ENCODE measurements at regions not wholly inside any gene's neighbourhood (a gene's known extent, or its start where the extent isn't known, plus 50 kb on each side); places are given as distances from the start of the nearest gene placed in this dataset.

GRCh38 chr13:74977498-74977897 is 504.5 kb downstream of the TBC1D4 start:
- H3K4me3 ChIP-seq = no peak overlapping the region
- H3K27ac ChIP-seq = no peak overlapping the region
- no peaks in the 10 kb centered on the region for H3K27me3 ChIP-seq (replicated peaks; ENCODE audit: insufficient read depth)
- H3K9me3 ChIP-seq = no peaks in the 10 kb centered on the region
- no peak for DNase-seq (ENCODE audit: low spot score)
- 97% methylated on average over 1 of the region's 1 CpG for WGBS
- intact Hi-C loops (cut with DNase I) = no loop called here
- no peaks in the 10 kb centered on the region for H3K4me1 ChIP-seq (replicated peaks)
- H3K36me3 ChIP-seq = no peaks in the 10 kb centered on the region
- TF ChIP-seq POLR2AphosphoS5 (IDR thresholded peaks at IDR 0.05) (no peak), POLR2A (IDR thresholded peaks at IDR 0.05) (no peak), CTCF (IDR thresholded peaks at IDR 0.05) (no peak)

GRCh38 chr13:74975111-74975510 is 506.9 kb downstream of the TBC1D4 start:
- Histone ChIP-seq H3K27ac (no peak overlapping the region), H3K36me3 (no peaks in the 10 kb centered on the region), H3K9me3 (no peaks in the 10 kb centered on the region), H3K27me3 (replicated peaks; ENCODE audit: insufficient read depth) (no peaks in the 10 kb centered on the region), H3K4me3 (no peak overlapping the region), H3K4me1 (replicated peaks) (no peaks in the 10 kb centered on the region)
- 62% methylated on average over 2 of the region's 2 CpGs for WGBS
- TF ChIP-seq POLR2AphosphoS5 (IDR thresholded peaks at IDR 0.05) (no peak), POLR2A (IDR thresholded peaks at IDR 0.05) (no peak), CTCF (IDR thresholded peaks at IDR 0.05) (no peak)
- DNase-seq (ENCODE audit: low spot score) = no peak
- intact Hi-C loops (cut with DNase I) = no loop called here

DNA sequence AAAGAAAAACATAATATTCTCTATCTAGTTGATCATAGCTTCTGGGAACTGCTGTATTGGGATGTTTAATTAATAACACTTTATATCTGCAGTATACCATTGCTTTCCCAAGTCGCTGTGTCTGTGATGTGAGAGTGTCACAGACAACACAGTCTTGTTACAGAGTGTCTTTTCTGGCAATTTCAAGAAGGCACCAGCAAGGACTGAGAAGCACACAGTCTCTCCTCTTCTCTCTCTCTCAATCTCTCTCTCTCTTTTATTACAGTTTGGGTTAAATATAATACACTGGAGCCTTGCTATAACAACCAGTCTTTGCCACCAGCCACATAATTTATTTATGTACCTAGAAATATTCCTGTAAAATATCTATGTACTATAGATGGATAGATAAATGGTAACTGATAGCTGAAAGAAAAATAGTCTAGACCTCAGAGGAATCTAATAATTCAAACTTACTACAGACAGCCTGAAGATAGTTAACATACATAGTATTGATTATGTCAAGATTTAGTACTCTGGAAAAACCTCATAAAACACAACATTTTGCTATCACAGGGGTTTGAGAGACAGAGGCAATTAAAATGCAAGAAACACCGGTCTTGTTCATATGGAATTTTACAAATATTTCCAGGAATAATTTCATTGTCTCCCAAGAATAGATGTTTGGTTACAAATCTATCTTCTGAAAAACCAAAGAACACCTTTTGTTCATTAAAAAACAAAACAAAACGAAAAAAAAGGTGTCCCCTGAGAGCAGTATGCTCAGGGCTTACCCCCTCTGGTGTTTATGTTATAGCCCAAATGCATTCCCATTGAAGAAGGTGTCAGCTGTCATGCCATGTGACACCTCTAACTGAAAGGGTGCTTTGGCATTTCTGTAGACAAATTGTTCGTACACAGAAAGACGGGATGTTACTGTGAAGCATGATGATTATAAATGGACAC is 507.8 kb downstream of the TBC1D4 start:
- TF ChIP-seq POLR2A (IDR thresholded peaks at IDR 0.05) = no peak
- TF ChIP-seq POLR2AphosphoS5 (IDR thresholded peaks at IDR 0.05) = no peak
- no peak for TF ChIP-seq CTCF (IDR thresholded peaks at IDR 0.05)
- Histone ChIP-seq H3K4me3 (no peak overlapping the region), H3K36me3 (no peaks in the 10 kb centered on the region), H3K4me1 (replicated peaks) (no peaks in the 10 kb centered on the region), H3K9me3 (no peaks in the 10 kb centered on the region), H3K27me3 (replicated peaks; ENCODE audit: insufficient read depth) (no peaks in the 10 kb centered on the region), H3K27ac (no peak overlapping the region)
- DNase-seq (ENCODE audit: low spot score) = no peak
- WGBS = 79% methylated on average over 5 of the region's 5 CpGs
- intact Hi-C loops (cut with DNase I) = no loop called here

DNA sequence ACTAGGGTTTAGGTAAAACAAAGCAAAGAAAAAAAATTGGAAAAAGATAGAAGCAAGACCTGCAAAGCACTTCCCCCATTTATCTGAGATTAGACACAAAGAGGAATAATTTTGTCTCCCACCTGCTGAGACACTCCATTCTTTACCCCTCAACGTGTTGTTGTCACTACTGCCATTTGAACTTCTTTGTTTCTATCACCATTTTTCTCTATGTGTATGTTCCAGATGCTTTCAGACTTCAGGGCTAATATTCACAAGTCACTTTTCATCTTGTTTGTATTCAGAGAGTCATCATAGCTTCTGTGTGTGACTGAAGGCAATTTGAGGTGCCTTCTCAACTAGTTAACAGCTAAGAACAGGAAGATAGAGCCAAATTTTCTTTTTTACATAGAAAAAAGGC is 512.5 kb downstream of the TBC1D4 start:
- H3K4me3 ChIP-seq = no peak overlapping the region
- DNase-seq (ENCODE audit: low spot score) = no peak
- no peaks in the 10 kb centered on the region for H3K36me3 ChIP-seq
- TF ChIP-seq POLR2A (IDR thresholded peaks at IDR 0.05) (no peak), POLR2AphosphoS5 (IDR thresholded peaks at IDR 0.05) (no peak), CTCF (IDR thresholded peaks at IDR 0.05) (no peak)
- no peaks in the 10 kb centered on the region for H3K4me1 ChIP-seq (replicated peaks)
- H3K27me3 ChIP-seq (replicated peaks; ENCODE audit: insufficient read depth) = no peaks in the 10 kb centered on the region
- whole genome bisulfite sequencing = 74% methylated on average over 1 of the region's 1 CpG
- intact Hi-C loops (cut with DNase I) = no loop called here
- no peak overlapping the region for H3K27ac ChIP-seq
- no peaks in the 10 kb centered on the region for H3K9me3 ChIP-seq
